ENCODE measurements at regions not wholly inside any gene's neighbourhood (a gene's known extent, or its start where the extent isn't known, plus 50 kb on each side); places are given as distances from the start of the nearest gene placed in this dataset.
"Not testable (repeated sequence)": the region's sequence is repeated elsewhere in the genome, so short reads cannot be mapped to it uniquely, and the experiment has no call there.

DNA sequence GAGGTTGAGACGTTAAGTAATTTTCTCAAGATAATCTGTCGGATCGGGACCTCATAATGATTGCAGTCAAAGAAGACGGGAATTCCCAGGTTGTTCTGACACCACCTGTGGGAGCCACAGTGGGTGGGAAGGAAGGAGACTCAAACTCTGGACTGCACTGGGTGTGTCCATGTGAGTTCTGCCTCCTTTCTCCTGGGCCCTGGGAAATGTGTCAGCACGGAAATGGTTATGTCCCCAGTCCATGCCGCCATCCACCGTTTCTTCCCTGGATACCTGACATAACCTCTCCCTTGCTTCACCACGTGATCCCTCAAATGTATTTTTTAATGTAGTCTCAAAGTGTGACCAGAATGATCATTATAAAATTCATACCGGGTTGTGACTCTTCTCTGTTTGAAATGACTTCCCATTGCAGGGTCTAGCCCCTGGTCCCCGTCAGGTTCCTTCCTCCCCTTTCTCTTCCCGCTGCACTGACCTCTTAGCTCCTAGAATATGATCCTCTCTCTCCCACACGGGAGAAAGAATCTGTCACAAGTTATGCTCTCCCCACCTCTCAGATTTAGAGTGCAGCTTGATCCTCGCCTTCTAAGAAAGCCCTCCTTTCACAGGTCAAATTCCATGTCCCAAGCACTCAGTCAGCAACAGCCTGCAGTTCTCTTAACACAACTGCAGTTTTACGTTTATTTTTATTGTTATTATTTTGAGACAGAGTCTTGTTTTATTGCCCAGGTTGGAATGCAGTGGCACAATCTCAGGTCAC, 820.0 kb upstream of the EEF2KMT start:
- H3K27ac ChIP-seq, result no peak overlapping the region
- in situ Hi-C loops (cut with MboI; ENCODE audit: low pct_unique_long_range_greater_than_20kb in 2 of 9, low sequenced_read_pairs in 9 of 9, unreplicated experiment in 9 of 9), result no loop called here
- H3K4me1 ChIP-seq (replicated peaks in 1 of 2), result peaks cover 0 to 3% of the 10 kb centered on the region in 2 donors
- ATAC-seq (replicated peaks in 6 of 8), result no peak
- H3K4me3 ChIP-seq, result no peak overlapping the region
- WGBS, 10 experiments, result 9 to 93% (median 55%) methylated on average over 4 to 11 of the region's 14 CpGs; no CpG with 5 or more reads in 2 of the 10 experiments

- H3K4me3 ChIP-seq, result no peak overlapping the region
- ATAC-seq (replicated peaks in 6 of 8), result no peak
- H3K4me1 ChIP-seq (replicated peaks in 1 of 2), result no peaks in the 10 kb centered on the region
- 0 to 67% (median 33%) methylated on average over 1 to 7 of the region's 11 CpGs; no CpG with 5 or more reads in 1 of the 10 experiments for WGBS, 10 experiments
- no peak overlapping the region for H3K27ac ChIP-seq
- in situ Hi-C loops (cut with MboI; ENCODE audit: low pct_unique_long_range_greater_than_20kb in 2 of 9, low sequenced_read_pairs in 9 of 9, unreplicated experiment in 9 of 9), result no loop called here
Measured at GRCh38 chr16:5916711-5917191, 819.2 kb upstream of the EEF2KMT start.

DNA sequence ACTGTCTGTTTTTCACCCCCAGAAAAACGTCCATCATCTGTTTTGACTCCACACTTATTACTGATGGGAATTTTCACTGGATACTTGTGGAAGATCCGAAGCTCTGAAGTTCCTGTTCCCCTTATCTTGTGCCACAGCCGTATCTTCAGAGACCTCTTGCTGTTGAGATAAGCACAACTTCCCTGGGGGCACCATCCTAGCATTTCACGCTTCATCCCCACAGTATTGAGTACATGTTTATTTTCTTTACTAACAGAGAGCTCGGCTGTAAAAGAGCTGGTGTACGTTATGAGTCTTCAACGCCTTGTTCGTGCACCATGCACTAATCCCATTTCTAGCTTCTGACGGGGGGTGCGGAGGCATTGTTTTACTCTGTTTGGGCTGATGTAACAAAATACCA, 813.6 kb upstream of the EEF2KMT start:
- Histone ChIP-seq H3K4me1 (replicated peaks in 1 of 2) (no peaks in the 10 kb centered on the region), H3K4me3 (no peak overlapping the region), H3K27ac (no peak overlapping the region)
- no peak for ATAC-seq (replicated peaks in 6 of 8)
- in situ Hi-C loops (cut with MboI; ENCODE audit: low pct_unique_long_range_greater_than_20kb in 2 of 9, low sequenced_read_pairs in 9 of 9, unreplicated experiment in 9 of 9), result no loop called here
- 3 to 91% (median 51%) methylated on average over 1 to 9 of the region's 10 CpGs; no CpG with 5 or more reads in 2 of the 10 experiments for WGBS, 10 experiments

DNA sequence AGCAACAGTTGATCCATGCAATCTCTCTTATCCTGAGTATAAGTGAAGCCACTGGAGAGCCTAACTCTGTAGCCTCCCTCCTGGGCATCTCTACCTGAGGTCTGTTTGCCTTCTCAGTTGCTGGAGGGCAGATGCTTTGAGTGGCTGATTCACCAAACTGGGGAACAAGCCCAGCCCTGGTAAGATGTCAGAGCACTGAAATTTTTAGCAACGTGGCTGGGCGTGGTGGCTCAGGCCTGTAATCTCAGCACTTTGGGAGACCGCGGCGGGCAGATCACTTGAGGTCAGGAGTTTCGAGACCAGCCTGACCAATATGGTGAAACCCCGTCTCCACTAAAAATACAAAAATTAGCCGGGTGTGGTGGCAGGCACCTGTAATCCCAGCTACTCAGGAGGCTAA, 812.0 kb upstream of the EEF2KMT start:
- WGBS, 10 experiments, result 25 to 100% (median 93%) methylated on average over 2 to 8 of the region's 8 CpGs; no CpG with 5 or more reads in 5 of the 10 experiments
- H3K27ac ChIP-seq; in situ Hi-C loops (cut with MboI; ENCODE audit: low pct_unique_long_range_greater_than_20kb in 2 of 9, low sequenced_read_pairs in 9 of 9, unreplicated experiment in 9 of 9); ATAC-seq (replicated peaks in 6 of 8); H3K4me1 ChIP-seq (replicated peaks in 1 of 2); H3K4me3 ChIP-seq: not testable (repeated sequence)

DNA sequence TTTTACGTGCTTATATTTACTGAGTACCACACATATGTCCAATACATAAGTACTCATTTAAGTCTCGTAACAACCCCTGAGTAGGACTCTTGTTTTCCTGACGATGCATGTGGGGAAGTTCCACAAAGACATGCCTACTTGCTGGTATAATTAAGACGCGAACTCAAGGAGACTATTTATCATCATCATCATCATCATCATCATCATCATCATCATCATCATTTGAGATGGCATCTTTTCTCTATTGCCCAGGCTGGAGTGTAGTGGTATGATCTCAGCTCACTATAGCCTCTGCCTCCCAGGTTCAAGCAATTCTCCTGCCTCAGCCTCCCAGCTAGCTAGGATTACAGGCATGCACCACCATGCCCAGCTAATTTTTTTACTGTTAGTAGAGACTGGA, 809.9 kb upstream of the EEF2KMT start:
- no peak overlapping the region for H3K27ac ChIP-seq
- in situ Hi-C loops (cut with MboI; ENCODE audit: low pct_unique_long_range_greater_than_20kb in 2 of 9, low sequenced_read_pairs in 9 of 9, unreplicated experiment in 9 of 9), result no loop called here
- ATAC-seq (replicated peaks in 6 of 8), result no peak
- WGBS, 10 experiments, result 20 to 100% (median 96%) methylated on average over 1 to 4 of the region's 5 CpGs; no CpG with 5 or more reads in 3 of the 10 experiments
- H3K4me1 ChIP-seq (replicated peaks in 1 of 2), result peaks cover 0 to 18% of the 10 kb centered on the region in 2 donors
- no peak overlapping the region for H3K4me3 ChIP-seq

GRCh38 chr16:5906351-5906750, 808.8 kb upstream of the EEF2KMT start:
- WGBS, 10 experiments, result 20 to 93% (median 50%) methylated on average over 1 to 4 of the region's 6 CpGs; no CpG with 5 or more reads in 1 of the 10 experiments
- in situ Hi-C loops (cut with MboI; ENCODE audit: low pct_unique_long_range_greater_than_20kb in 2 of 9, low sequenced_read_pairs in 9 of 9, unreplicated experiment in 9 of 9), result no loop called here
- H3K4me3 ChIP-seq, result no peak overlapping the region
- H3K4me1 ChIP-seq (replicated peaks in 1 of 2), result peaks cover 0 to 18% of the 10 kb centered on the region in 2 donors
- no peak overlapping the region for H3K27ac ChIP-seq
- ATAC-seq (replicated peaks in 6 of 8), result no peak

DNA sequence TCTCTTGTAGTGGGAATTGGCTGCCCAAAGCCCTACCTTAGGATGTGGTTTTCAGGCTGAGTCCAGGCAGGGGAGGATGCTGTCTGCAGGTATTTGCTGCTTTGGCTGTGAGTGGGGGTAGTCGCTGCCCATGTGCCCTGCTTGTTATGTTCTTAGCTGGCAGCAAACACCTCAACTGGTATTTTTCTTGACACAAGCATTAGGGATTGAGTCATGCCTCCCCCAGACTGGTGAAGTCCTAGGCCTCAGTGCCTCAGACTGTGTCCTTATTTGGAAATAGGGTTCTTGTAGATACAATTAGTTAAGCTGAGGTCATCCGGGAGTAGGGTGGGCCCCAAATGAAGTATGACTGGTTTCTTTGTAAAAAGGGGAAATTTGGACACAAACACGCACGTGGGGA, 808.3 kb upstream of the EEF2KMT start:
- 0 to 83% (median 21%) methylated on average over 1 to 3 of the region's 4 CpGs; no CpG with 5 or more reads in 2 of the 10 experiments for WGBS, 10 experiments
- in situ Hi-C loops (cut with MboI; ENCODE audit: low pct_unique_long_range_greater_than_20kb in 2 of 9, low sequenced_read_pairs in 9 of 9, unreplicated experiment in 9 of 9), result no loop called here
- Histone ChIP-seq H3K4me1 (replicated peaks in 1 of 2) (peaks cover 0 to 18% of the 10 kb centered on the region in 2 donors), H3K4me3 (no peak overlapping the region), H3K27ac (no peak overlapping the region)
- no peak for ATAC-seq (replicated peaks in 6 of 8)

DNA sequence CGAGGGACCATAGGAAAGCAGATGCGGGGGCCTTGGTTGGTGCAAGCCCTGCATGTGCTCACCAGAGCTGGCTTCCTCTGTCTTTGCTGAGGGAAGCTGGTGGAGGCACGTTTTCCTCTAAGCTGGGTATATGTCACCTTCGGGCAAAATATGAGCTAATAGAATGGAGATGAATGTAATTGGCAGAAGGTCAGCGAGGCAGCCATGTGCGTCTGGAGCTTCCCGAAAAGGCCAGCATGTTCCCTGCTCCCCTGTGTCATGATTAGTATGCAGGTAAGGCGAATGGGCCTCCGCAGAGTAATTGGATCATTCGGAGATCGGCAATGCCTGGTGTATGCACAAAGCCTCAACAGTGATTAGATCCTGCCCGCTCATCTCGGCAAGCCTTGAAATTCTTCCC, 806.2 kb upstream of the EEF2KMT start:
- 23 to 100% (median 41%) methylated on average over 1 to 11 of the region's 13 CpGs; no CpG with 5 or more reads in 3 of the 10 experiments for WGBS, 10 experiments
- peaks cover 0 to 18% of the 10 kb centered on the region in 2 donors for H3K4me1 ChIP-seq (replicated peaks in 1 of 2)
- ATAC-seq (replicated peaks in 6 of 8), result no peak

GRCh38 chr16:5903153-5903552, 805.6 kb upstream of the EEF2KMT start:
- Histone ChIP-seq H3K4me3 (no peak overlapping the region), H3K27ac (no peak overlapping the region), H3K4me1 (replicated peaks in 1 of 2) (peaks cover 0 to 18% of the 10 kb centered on the region in 2 donors)
- ATAC-seq (replicated peaks in 6 of 8), result peak in 3 of 8 experiments; percentile 69 to 76 (median 74)
- 0 to 100% (median 50%) methylated on average over 1 to 3 of the region's 3 CpGs; no CpG with 5 or more reads in 3 of the 10 experiments for WGBS, 10 experiments
- in situ Hi-C loops (cut with MboI; ENCODE audit: low pct_unique_long_range_greater_than_20kb in 2 of 9, low sequenced_read_pairs in 9 of 9, unreplicated experiment in 9 of 9), result no loop called here

More for the DNA sequence above, 806.2 kb upstream of the EEF2KMT start:
- no peak overlapping the region for H3K4me3 ChIP-seq
- H3K27ac ChIP-seq, result no peak overlapping the region
- in situ Hi-C loops (cut with MboI; ENCODE audit: low pct_unique_long_range_greater_than_20kb in 2 of 9, low sequenced_read_pairs in 9 of 9, unreplicated experiment in 9 of 9), result no loop called here

GRCh38 chr16:5900046-5900445, 802.5 kb upstream of the EEF2KMT start:
- in situ Hi-C loops (cut with MboI; ENCODE audit: low pct_unique_long_range_greater_than_20kb in 2 of 9, low sequenced_read_pairs in 9 of 9, unreplicated experiment in 9 of 9), result no loop called here
- Histone ChIP-seq H3K27ac (no peak overlapping the region), H3K4me1 (replicated peaks in 1 of 2) (peaks cover 0 to 18% of the 10 kb centered on the region in 2 donors), H3K4me3 (no peak overlapping the region)
- ATAC-seq (replicated peaks in 6 of 8), result no peak
- 0 to 53% (median 14%) methylated on average over 1 to 2 of the region's 2 CpGs; no CpG with 5 or more reads in 3 of the 10 experiments for WGBS, 10 experiments

DNA sequence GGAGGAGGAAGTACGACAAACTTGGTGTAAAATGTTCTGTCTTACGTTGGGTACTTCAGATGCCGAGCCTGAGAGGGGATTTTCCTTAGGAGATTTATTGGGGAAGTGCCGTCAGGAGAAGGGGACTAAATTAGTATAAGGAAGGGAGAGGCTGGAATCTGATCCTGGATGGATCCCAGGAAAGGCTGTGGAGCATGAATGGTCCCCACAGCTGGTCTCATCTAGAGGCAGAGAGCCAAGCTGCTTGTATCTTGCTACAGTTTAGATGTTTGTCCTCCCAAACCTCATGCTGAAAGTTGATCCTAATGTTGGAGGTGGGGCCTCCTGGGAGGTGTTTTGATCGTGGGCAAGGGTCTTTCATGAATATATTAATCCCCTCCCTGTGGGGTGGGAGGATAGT, 798.4 kb upstream of the EEF2KMT start:
- 0 to 80% (median 33%) methylated on average over 1 to 5 of the region's 5 CpGs; no CpG with 5 or more reads in 1 of the 10 experiments for WGBS, 10 experiments
- Histone ChIP-seq H3K27ac (no peak overlapping the region), H3K4me3 (no peak overlapping the region), H3K4me1 (replicated peaks in 1 of 2) (no peaks in the 10 kb centered on the region)
- in situ Hi-C loops (cut with MboI; ENCODE audit: low pct_unique_long_range_greater_than_20kb in 2 of 9, low sequenced_read_pairs in 9 of 9, unreplicated experiment in 9 of 9), result no loop called here
- no peak for ATAC-seq (replicated peaks in 6 of 8)

- Histone ChIP-seq H3K4me1 (replicated peaks in 1 of 2) (no peaks in the 10 kb centered on the region), H3K27ac (no peak overlapping the region), H3K4me3 (no peak overlapping the region)
- no peak for ATAC-seq (replicated peaks in 6 of 8)
- in situ Hi-C loops (cut with MboI; ENCODE audit: low pct_unique_long_range_greater_than_20kb in 2 of 9, low sequenced_read_pairs in 9 of 9, unreplicated experiment in 9 of 9), result no loop called here
- WGBS, 10 experiments, result 0 to 94% (median 54%) methylated on average over 1 to 4 of the region's 4 CpGs; no CpG with 5 or more reads in 2 of the 10 experiments
Measured at GRCh38 chr16:5895137-5895536, 797.5 kb upstream of the EEF2KMT start.

- in situ Hi-C loops (cut with MboI; ENCODE audit: low pct_unique_long_range_greater_than_20kb in 2 of 9, low sequenced_read_pairs in 9 of 9, unreplicated experiment in 9 of 9), result no loop called here
- 0 to 79% (median 32%) methylated on average over 2 to 5 of the region's 7 CpGs; no CpG with 5 or more reads in 3 of the 10 experiments for WGBS, 10 experiments
- no peak overlapping the region for H3K27ac ChIP-seq
Measured at GRCh38 chr16:5891296-5891695, 793.7 kb upstream of the EEF2KMT start.

More at GRCh38 chr16:5891296-5891695, 793.7 kb upstream of the EEF2KMT start:
- Histone ChIP-seq H3K4me3 (no peak overlapping the region), H3K4me1 (replicated peaks in 1 of 2) (no peaks in the 10 kb centered on the region)
- no peak for ATAC-seq (replicated peaks in 6 of 8)

Measured in motor neuron (in vitro differentiated cells).